ENCODE measurements at regions not wholly inside any gene's neighbourhood (a gene's known extent, or its start where the extent isn't known, plus 50 kb on each side); places are given as distances from the start of the nearest gene placed in this dataset.

DNA sequence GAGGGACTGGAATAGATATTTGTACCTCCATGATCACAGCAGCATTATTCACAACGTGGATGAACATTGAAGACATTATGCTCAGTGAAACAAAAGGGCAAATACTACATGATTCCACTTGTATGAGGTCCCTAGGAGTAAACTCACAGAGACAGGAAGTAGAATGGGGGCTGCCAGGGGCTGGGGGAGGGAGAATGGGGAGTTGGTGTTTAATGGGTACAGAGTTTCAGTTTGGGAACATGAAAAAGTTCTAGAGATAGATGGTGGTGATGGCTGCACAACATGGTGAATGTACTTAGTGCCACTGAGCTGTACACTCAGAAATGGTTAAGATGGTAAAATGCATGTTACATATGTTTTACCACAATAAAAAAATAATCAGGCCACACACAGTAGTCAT is 164.3 kb upstream of the RREB1 start:
- TF ChIP-seq CTCF (IDR thresholded peaks at IDR 0.05): no peak

DNA sequence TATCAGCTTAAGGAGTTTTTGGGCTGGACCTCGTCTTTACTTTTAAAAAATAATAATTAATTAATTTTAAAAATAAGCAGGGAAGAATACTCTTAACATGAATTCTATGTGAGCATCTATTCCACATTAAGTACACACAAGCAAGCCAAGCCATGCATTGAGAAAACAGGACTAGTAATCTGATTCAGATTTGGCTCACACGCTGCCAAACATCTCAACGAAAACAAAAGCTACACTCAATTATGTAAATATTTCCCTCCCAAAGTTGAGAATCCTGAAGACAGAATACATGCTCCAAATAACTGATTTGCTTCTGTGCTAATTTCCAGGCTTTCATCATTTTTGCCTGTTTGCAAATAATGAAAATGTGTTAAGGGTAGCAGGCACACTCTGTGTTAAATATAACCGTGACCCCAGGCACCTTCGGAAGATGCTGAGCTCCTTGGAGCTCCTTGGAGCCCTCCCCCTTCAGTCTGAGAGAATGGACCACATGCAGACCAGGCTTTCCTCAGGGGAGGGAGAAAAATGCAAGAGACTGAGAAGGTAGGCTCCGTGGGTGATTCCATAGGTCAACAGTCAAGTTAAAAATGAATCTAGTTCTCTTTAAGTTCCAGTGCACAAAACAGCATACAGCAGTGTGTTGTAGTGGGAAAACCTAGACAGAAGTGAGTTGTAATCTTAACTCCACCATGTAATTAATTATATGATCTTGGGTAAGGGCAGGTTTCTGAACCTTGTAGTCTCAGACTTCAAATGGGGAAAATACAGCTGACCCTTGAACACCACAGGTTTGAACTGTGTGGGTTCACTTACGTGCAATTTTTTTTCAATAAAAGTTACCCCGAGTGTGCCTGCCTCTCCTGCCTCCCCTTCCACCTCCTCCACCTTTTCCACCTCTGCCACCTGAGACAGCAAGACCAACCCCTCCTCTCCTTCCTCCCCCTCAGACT is 161.3 kb upstream of the RREB1 start:
- no peak for TF ChIP-seq CTCF (IDR thresholded peaks at IDR 0.05)

- no peak for TF ChIP-seq CTCF (IDR thresholded peaks at IDR 0.05)
Measured at GRCh38 chr6:6950373-6951145, 157.2 kb upstream of the RREB1 start.

DNA sequence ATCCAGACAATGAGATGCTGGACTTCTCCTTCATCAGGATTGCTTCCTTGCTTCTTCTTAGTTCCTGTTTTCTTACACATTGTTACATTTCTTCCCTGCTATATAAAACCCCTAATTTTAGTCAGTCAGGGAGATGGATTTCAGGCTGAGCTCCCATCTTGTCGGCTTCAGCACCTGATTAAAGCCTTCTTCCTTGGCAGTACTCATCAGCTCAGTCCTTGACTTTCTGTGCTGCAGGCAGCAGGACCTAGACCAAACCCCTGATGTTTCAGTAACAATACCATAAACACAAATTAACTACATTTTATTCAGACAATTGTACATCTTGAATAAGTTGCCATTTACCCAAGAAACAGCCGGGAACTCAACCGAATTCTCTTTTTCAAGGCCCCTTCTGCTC is 156.4 kb upstream of the RREB1 start:
- no peak for TF ChIP-seq CTCF (IDR thresholded peaks at IDR 0.05)

DNA sequence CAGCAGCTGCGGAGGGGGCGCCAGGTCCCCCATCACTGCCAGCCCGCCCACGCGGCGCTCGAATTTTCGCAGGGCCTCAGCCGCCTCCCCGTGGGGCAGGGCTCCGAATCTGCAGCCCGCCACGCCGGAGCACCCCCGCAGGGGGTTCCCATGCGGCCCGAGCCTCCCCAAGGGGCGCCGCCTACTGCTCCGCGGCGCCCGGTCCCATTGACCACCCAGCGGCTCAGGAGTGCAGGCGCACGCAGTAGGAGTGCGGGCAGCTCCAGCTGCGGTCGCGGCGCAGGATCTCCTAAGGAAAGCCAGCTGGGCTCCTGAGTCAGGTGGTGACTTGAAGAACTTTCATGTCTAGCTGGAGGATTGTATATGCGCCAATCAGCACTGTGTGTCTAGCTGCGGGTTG is 155.3 kb upstream of the RREB1 start:
- TF ChIP-seq CTCF (IDR thresholded peaks at IDR 0.05): no peak

GRCh38 chr6:6960571-6961251 is 147.1 kb upstream of the RREB1 start:
- no peak for TF ChIP-seq CTCF (IDR thresholded peaks at IDR 0.05)

DNA sequence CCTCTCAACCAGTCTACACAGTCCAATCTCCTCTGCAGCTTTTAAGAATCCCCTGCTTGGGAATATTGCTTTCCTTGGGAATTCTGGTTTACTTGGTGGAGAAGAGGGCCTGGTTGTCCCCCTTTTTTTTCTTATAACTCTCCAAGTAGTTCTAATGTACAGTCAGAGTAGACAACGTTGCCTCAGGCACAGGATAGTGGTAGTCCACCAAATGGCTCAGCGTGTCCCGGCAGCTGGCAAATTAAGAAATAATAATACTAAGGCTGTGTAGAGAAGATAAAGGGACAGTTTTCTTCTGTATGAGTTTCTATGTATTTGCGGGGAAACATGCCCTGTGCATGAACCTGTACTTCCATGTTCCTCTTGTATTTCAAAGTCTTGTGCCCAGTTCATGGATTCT is 145.7 kb upstream of the RREB1 start:
- no peak for TF ChIP-seq CTCF (IDR thresholded peaks at IDR 0.05)
